Naive thymus-derived CD4-positive, alpha-beta T cell (primary cell): ENCODE measurements at regions not wholly inside any gene's neighbourhood (a gene's known extent, or its start where the extent isn't known, plus 50 kb on each side); places are given as distances from the start of the nearest gene placed in this dataset.

Experiments
- ATAC-seq: fragments of 150-1000 bp; cut with Tn5 transposase; 2 replicates; pipeline ENCODE4 v1.10.0; 2021; ENCODE audit warnings: mild to moderate bottlenecking, moderate library complexity
- CTCF ChIA-PET: fragments of 350-600 bp; sonication (Branson Sonifier 250); formaldehyde crosslinking; loops from one replicate; lab custom pipeline; 2021; ENCODE audit warnings: antibody characterized with exemption; lab: Charles Lee
- POLR2A ChIA-PET: fragments of 350-600 bp; sonication (Branson Sonifier 250); formaldehyde crosslinking; loops from one replicate; lab custom pipeline; 2021; ENCODE audit warnings: antibody characterized with exemption, inconsistent platforms; lab: Charles Lee
- DNase-seq, 9 donors: peaks; one replicate each; pipeline versions ENCODE4 v3.0.0 to v3.0.0-alpha.2; 2020 to 2022; ENCODE audit warnings: mixed read lengths in 1 of 9
- H3K27ac ChIP-seq: one replicate; pipeline ENCODE4 v1.7.0; 2013; ENCODE audit warnings: mild to moderate bottlenecking, low read depth, low read length, moderate library complexity
- H3K27me3 ChIP-seq, 2 donors: one replicate each; pipeline ENCODE4 v1.7.0; 2013; ENCODE audit warnings: low read length in 2 of 2, mild to moderate bottlenecking in 2 of 2, moderate library complexity in 2 of 2; ENCODE audit not compliant: control insufficient read depth in 2 of 2, insufficient read depth in 2 of 2
- H3K36me3 ChIP-seq, 3 experiments: 1 replicate in 2 of 3; 2 replicates in 1 of 3; pipeline ENCODE4 v1.7.0; 2013; ENCODE audit warnings: low read length in 3 of 3, mild to moderate bottlenecking in 3 of 3, moderate library complexity in 1 of 3; ENCODE audit not compliant: insufficient read depth in 3 of 3, control insufficient read depth in 2 of 3
- H3K4me1 ChIP-seq, 2 donors: one replicate each; pipeline ENCODE4 v1.7.0; 2013; ENCODE audit warnings: low read length in 2 of 2, mild to moderate bottlenecking in 2 of 2, moderate library complexity in 1 of 2; ENCODE audit not compliant: control insufficient read depth in 2 of 2, insufficient read depth in 2 of 2
- H3K4me3 ChIP-seq: 2 replicates; pipeline ENCODE4 v1.7.0; 2013; ENCODE audit warnings: mild to moderate bottlenecking, low read length
- H3K9me3 ChIP-seq, 3 experiments: 1 replicate in 2 of 3; 2 replicates in 1 of 3; pipeline ENCODE4 v1.7.0; 2013; ENCODE audit warnings: low read length in 3 of 3; ENCODE audit not compliant: control insufficient read depth in 2 of 3
- H3K27ac Mint-ChIP-seq, 9 donors: one replicate each; pipeline ENCODE4 v1.8.0; 2020 to 2022; ENCODE audit warnings: mixed read lengths in 9 of 9, mild to moderate bottlenecking in 8 of 9, moderate library complexity in 5 of 9, inconsistent platforms in 2 of 9
- H3K27me3 Mint-ChIP-seq, 5 donors: one replicate each; pipeline ENCODE4 v1.8.0; 2021 to 2022; ENCODE audit warnings: mixed read lengths in 5 of 5, mild to moderate bottlenecking in 1 of 5
- H3K36me3 Mint-ChIP-seq, 5 donors: one replicate each; pipeline ENCODE4 v1.8.0; 2020 to 2022; ENCODE audit warnings: mixed read lengths in 5 of 5, mild to moderate bottlenecking in 3 of 5, inconsistent platforms in 1 of 5
- H3K4me1 Mint-ChIP-seq, 7 donors: one replicate each; pipeline ENCODE4 v1.8.0; 2020 to 2022; ENCODE audit warnings: mixed read lengths in 7 of 7, mild to moderate bottlenecking in 3 of 7, inconsistent platforms in 1 of 7
- H3K4me3 Mint-ChIP-seq, 10 donors: one replicate each; pipeline ENCODE4 v1.8.0; 2020 to 2022; ENCODE audit warnings: mild to moderate bottlenecking in 10 of 10, mixed read lengths in 10 of 10, moderate library complexity in 6 of 10, inconsistent platforms in 2 of 10
- H3K9me3 Mint-ChIP-seq, 11 donors: one replicate each; pipeline ENCODE4 v1.8.0; 2020 to 2022; ENCODE audit warnings: mixed read lengths in 11 of 11, mild to moderate bottlenecking in 4 of 11, inconsistent platforms in 1 of 11, moderate library complexity in 1 of 11
- intact Hi-C, 2 donors: fragments of 100-400 bp; cut with micrococcal nuclease; formaldehyde crosslinking; loops; one replicate each; pipeline ENCODE4 v1.15.1; 2023

DNA sequence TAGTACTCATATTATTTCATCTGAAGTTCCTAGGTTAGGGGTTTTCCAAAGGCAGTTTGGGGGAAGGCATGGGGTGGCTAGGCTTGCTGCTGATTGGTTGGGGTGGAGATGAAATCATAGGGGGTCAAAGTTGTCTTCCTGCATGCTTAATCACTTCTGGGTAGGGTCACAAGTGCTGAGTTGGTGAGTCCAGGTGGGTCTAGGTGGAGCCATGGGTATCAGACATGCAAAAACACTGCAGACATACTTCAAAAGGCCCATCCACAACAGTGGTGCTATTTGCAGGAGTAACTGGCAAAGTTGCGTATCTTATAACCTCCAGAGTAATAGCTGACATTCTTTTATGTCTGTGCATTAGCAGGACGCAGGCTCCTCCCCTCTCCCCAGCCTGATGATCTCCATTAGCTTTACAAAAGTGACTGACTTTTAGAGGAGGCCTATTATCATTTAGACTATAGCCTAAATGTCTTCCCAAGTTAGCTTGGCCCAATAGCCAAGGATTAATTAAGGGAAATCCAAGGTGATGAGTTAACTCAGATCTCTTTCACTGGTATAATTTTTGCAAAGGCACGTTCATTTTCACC is 374.4 kb upstream of the PRMT6 start:
- no peak for ATAC-seq

DNA sequence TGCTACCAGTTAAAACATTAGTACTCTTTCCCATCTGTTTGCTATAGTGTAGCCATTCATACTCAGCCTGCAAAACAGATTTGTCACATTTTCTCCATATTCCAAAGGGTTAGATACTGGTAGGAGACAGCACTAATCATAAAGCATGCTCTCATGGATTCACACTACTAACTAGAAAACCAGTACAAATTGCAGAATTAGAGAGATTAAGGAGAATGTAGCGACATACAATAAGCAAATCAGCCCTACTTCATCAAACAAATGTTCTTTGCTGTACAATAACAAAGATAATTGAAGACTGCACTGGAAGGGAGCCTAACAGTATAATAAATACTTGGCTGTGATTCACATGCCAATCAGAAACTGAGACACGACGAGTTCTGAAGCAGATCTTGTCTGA is 368.0 kb upstream of the PRMT6 start:
- no peaks in the 10 kb centered on the region for H3K4me1 ChIP-seq
- ATAC-seq: no peak
- no peaks in the 10 kb centered on the region for H3K36me3 ChIP-seq
- CTCF ChIA-PET: no interaction called here
- no peak for DNase-seq
- Mint-ChIP-seq H3K9me3 (peaks cover 2 to 22% (median 5%) of the 10 kb centered on the region in 11 donors), H3K27ac (no peak overlapping the region), H3K36me3 (no peaks in the 10 kb centered on the region), H3K27me3 (no peaks in the 10 kb centered on the region), H3K4me3 (no peak overlapping the region), H3K4me1 (no peaks in the 10 kb centered on the region)
- no peak overlapping the region for H3K27ac ChIP-seq
- intact Hi-C loops: no loop called here
- no peaks in the 10 kb centered on the region for H3K27me3 ChIP-seq
- no peak overlapping the region for H3K4me3 ChIP-seq
- H3K9me3 ChIP-seq: peaks cover 0 to 4% (median 0%) of the 10 kb centered on the region in 3 experiments
- POLR2A ChIA-PET: no interaction called here

More for the DNA sequence above, 374.4 kb upstream of the PRMT6 start:
- Mint-ChIP-seq H3K4me3 (no peak overlapping the region), H3K27me3 (no peaks in the 10 kb centered on the region), H3K27ac (no peak overlapping the region), H3K36me3 (no peaks in the 10 kb centered on the region), H3K4me1 (no peaks in the 10 kb centered on the region), H3K9me3 (peaks cover 0 to 23% (median 3%) of the 10 kb centered on the region in 11 donors)
- intact Hi-C loops: no loop called here
- Histone ChIP-seq H3K27me3 (no peaks in the 10 kb centered on the region), H3K4me3 (no peak overlapping the region), H3K4me1 (no peaks in the 10 kb centered on the region), H3K9me3 (peaks cover 0 to 4% (median 0%) of the 10 kb centered on the region in 3 experiments), H3K27ac (no peak overlapping the region), H3K36me3 (no peaks in the 10 kb centered on the region)
- POLR2A ChIA-PET: no interaction called here
- CTCF ChIA-PET: no interaction called here
- no peak for DNase-seq

GRCh38 chr1:106698660-106699059 is 357.8 kb upstream of the PRMT6 start:
- ATAC-seq (no peak), DNase-seq (no peak)
- H3K4me3 ChIP-seq: no peak overlapping the region
- Mint-ChIP-seq H3K4me1 (peaks cover 0 to 1% (median 0%) of the 10 kb centered on the region in 7 donors), H3K4me3 (no peak overlapping the region), H3K27ac (no peak overlapping the region), H3K36me3 (no peaks in the 10 kb centered on the region), H3K9me3 (peaks cover 0 to 26% (median 8%) of the 10 kb centered on the region in 11 donors), H3K27me3 (no peaks in the 10 kb centered on the region)
- H3K27me3 ChIP-seq: no peaks in the 10 kb centered on the region
- intact Hi-C loops: no loop called here
- POLR2A ChIA-PET: no interaction called here
- H3K27ac ChIP-seq: no peak overlapping the region
- CTCF ChIA-PET: no interaction called here
- no peaks in the 10 kb centered on the region for H3K36me3 ChIP-seq
- H3K4me1 ChIP-seq: no peaks in the 10 kb centered on the region
- H3K9me3 ChIP-seq: no peaks in the 10 kb centered on the region

DNA sequence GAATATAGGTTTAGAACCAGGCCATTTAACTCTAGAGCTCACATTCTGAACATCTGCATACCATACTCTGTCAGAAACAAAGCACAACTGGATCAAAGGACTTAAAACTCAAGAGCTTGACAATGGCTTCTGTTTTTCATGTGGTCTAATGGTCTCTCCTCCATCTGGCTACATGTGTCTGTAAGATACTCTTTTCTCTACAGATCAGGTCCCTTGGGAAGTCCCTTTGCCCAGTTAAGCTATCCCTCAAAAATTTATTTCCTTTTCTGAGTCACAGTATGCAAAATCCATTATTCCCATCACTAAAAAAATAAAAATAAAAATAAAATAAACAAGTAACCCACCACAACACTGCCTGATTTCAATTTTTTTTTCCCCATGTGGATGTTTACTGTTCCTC is 357.0 kb upstream of the PRMT6 start:
- H3K27me3 Mint-ChIP-seq: no peaks in the 10 kb centered on the region
- CTCF ChIA-PET: no interaction called here

DNA sequence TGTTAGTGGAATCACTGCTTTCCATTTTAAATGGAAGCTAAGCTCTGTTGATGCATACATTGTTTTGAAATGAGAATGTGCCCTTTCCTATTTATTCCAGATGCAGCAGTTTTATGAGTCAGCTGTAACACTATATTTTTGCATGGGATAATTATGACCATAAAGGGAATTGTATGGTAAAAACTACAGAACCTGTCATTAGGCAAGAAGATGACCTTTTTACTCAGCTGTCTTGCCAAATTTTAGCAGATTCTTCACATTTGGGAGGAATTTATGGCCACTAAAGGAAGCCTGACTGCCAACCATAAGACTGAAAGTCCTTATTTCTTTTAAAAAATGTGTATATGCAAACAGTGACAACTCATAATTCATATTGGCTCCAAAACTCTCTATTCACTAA is 356.3 kb upstream of the PRMT6 start:
- Histone ChIP-seq H3K4me3 (no peak overlapping the region), H3K36me3 (no peaks in the 10 kb centered on the region), H3K9me3 (no peaks in the 10 kb centered on the region), H3K27ac (no peak overlapping the region), H3K4me1 (no peaks in the 10 kb centered on the region), H3K27me3 (no peaks in the 10 kb centered on the region)
- CTCF ChIA-PET: no interaction called here
- intact Hi-C loops: no loop called here
- POLR2A ChIA-PET: no interaction called here
- Mint-ChIP-seq H3K4me1 (no peaks in the 10 kb centered on the region), H3K27me3 (no peaks in the 10 kb centered on the region), H3K4me3 (no peak overlapping the region), H3K9me3 (peaks cover 0 to 31% (median 8%) of the 10 kb centered on the region in 11 donors), H3K36me3 (no peaks in the 10 kb centered on the region), H3K27ac (no peak overlapping the region)
- ATAC-seq: no peak
- DNase-seq: no peak

More for the DNA sequence above, 357.0 kb upstream of the PRMT6 start:
- Mint-ChIP-seq H3K4me1 (peaks cover 0 to 1% (median 0%) of the 10 kb centered on the region in 7 donors), H3K9me3 (peaks cover 0 to 26% (median 8%) of the 10 kb centered on the region in 11 donors), H3K4me3 (no peak overlapping the region), H3K27ac (no peak overlapping the region), H3K36me3 (no peaks in the 10 kb centered on the region)
- DNase-seq (no peak), ATAC-seq (no peak)
- Histone ChIP-seq H3K4me1 (no peaks in the 10 kb centered on the region), H3K36me3 (no peaks in the 10 kb centered on the region), H3K4me3 (no peak overlapping the region), H3K27me3 (no peaks in the 10 kb centered on the region), H3K27ac (no peak overlapping the region), H3K9me3 (no peaks in the 10 kb centered on the region)
- intact Hi-C loops: no loop called here
- POLR2A ChIA-PET: interaction anchor here (0.5 kb wide), 1 partner anchor 169 kb away, joined by 3 read pairs; no protein-coding TSS in a partner anchor

- Mint-ChIP-seq H3K4me3 (no peak overlapping the region), H3K27ac (no peak overlapping the region), H3K27me3 (no peaks in the 10 kb centered on the region), H3K9me3 (peaks cover 0 to 28% (median 9%) of the 10 kb centered on the region in 11 donors), H3K36me3 (peaks cover 0 to 4% (median 0%) of the 10 kb centered on the region in 5 donors), H3K4me1 (no peaks in the 10 kb centered on the region)
- Histone ChIP-seq H3K4me3 (no peak overlapping the region), H3K27ac (no peak overlapping the region), H3K27me3 (no peaks in the 10 kb centered on the region), H3K4me1 (no peaks in the 10 kb centered on the region), H3K36me3 (no peaks in the 10 kb centered on the region), H3K9me3 (no peaks in the 10 kb centered on the region)
- DNase-seq (no peak), ATAC-seq (no peak)
- intact Hi-C loops: no loop called here
- ChIA-PET POLR2A (no interaction called here), CTCF (no interaction called here)
Observed at GRCh38 chr1:106705971-106706370, 350.5 kb upstream of the PRMT6 start.

DNA sequence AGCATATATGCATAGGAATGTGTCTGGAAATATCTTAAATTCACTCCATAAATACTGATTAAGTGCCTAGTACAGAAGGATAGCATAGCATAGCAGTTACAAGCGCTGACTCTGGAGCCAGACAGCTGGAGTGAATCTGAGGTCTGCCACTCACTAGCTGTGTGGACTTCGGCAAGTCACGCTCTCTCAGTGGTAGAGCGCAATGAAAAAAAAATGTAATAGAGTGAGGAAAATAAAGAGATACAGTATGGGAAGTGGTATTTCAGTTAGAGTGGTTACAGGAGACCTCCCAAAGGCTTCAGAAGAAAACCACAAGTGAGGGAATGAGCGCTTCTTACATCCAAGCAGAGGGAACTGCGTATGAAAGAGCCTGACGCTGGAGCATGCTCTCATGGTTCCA is 338.9 kb upstream of the PRMT6 start:
- CTCF ChIA-PET: no interaction called here
- intact Hi-C loops: no loop called here

More for the DNA sequence above, 338.9 kb upstream of the PRMT6 start:
- Histone ChIP-seq H3K27ac (no peak overlapping the region), H3K4me3 (no peak overlapping the region), H3K9me3 (no peaks in the 10 kb centered on the region), H3K27me3 (no peaks in the 10 kb centered on the region), H3K36me3 (no peaks in the 10 kb centered on the region), H3K4me1 (no peaks in the 10 kb centered on the region)
- H3K36me3 Mint-ChIP-seq: no peaks in the 10 kb centered on the region
- DNase-seq: no peak
- POLR2A ChIA-PET: no interaction called here
- peaks cover 0 to 6% (median 0%) of the 10 kb centered on the region in 11 donors for H3K9me3 Mint-ChIP-seq
- no peaks in the 10 kb centered on the region for H3K4me1 Mint-ChIP-seq
- ATAC-seq: no peak
- H3K27ac Mint-ChIP-seq: no peak overlapping the region
- H3K4me3 Mint-ChIP-seq: no peak overlapping the region
- no peaks in the 10 kb centered on the region for H3K27me3 Mint-ChIP-seq
